Thyroid gland (tissue), 4 donors: ENCODE measurements at regions not wholly inside any gene's neighbourhood (a gene's known extent, or its start where the extent isn't known, plus 50 kb on each side); places are given as distances from the start of the nearest gene placed in this dataset.

ENCODE experiments used
- POLR2A ChIP-seq, 2 donors: fragments of 450-650 bp; IDR thresholded peaks; one replicate each; pipeline ENCODE4 v1.6.1; 2017; ENCODE audit warnings: antibody characterized with exemption in 2 of 2, mild to moderate bottlenecking in 2 of 2, moderate library complexity in 1 of 2
- TF ChIP-seq, protein P1 (sequence below), 6 experiments: fragments of 200-600 bp in 3 of 6; fragments of 450-650 bp in 3 of 6; sonication (generic) in 3 of 6; IDR thresholded peaks; one replicate each; pipeline ENCODE4 v1.5.1; 2016 to 2019; ENCODE audit warnings: antibody characterized with exemption in 6 of 6, mild to moderate bottlenecking in 2 of 6, inconsistent platforms in 1 of 6, moderate library complexity in 1 of 6

DNA sequence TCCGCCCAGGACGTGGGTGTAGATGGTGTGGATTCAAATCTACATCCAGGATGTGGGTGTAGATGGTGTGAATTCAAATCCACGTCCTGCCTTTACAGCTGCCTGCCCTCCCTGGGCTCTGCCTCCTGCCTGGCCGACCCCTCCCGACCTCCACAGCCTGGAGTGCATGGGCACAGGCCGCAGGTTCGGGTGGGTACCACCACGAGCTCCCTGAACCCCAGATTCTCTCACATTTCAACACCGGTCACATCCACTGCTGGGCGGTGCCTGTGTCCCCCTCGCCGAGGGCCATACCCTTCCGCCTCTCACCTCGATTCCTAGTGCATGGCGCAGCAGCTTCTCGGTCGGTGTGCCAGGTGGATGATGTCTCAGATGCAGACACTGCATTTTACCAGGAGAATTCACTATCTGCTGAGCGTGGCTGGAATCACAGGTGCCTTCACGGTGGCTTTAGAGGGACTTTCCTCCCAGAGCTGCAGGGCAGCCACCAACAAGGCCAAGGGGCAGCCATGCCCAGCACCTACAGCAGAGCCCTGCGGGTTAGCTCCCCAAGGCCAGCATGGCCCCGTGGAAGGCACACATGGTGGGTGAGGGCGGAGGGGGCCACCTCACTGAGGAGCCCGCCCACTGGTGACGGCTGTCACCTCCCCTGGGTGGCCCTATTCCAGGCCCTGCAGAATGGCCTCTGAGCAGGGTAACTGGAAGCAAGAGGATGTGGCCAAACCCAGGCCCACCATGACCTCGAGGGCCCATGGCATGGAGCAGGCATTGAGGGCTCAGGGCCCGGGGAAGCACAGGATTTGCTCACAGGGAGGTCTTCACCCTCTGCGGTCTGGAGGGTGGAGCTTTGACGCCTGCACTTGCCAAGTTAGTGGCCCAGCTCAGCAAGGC is 638.5 kb downstream of the TBC1D22A start:
- TF ChIP-seq, protein P1, sequence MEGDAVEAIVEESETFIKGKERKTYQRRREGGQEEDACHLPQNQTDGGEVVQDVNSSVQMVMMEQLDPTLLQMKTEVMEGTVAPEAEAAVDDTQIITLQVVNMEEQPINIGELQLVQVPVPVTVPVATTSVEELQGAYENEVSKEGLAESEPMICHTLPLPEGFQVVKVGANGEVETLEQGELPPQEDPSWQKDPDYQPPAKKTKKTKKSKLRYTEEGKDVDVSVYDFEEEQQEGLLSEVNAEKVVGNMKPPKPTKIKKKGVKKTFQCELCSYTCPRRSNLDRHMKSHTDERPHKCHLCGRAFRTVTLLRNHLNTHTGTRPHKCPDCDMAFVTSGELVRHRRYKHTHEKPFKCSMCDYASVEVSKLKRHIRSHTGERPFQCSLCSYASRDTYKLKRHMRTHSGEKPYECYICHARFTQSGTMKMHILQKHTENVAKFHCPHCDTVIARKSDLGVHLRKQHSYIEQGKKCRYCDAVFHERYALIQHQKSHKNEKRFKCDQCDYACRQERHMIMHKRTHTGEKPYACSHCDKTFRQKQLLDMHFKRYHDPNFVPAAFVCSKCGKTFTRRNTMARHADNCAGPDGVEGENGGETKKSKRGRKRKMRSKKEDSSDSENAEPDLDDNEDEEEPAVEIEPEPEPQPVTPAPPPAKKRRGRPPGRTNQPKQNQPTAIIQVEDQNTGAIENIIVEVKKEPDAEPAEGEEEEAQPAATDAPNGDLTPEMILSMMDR (IDR thresholded peaks at IDR 0.05): no peak
- no peak for TF ChIP-seq POLR2A (IDR thresholded peaks at IDR 0.05)
